Activated naive CD8-positive, alpha-beta T cell treated with anti-CD3 and anti-CD28 coated beads, Interleukin-2, amount 10 ng/mL, durations not matched to agents 7 days and 5 days (primary cell): ENCODE measurements at regions not wholly inside any gene's neighbourhood (a gene's known extent, or its start where the extent isn't known, plus 50 kb on each side); places are given as distances from the start of the nearest gene placed in this dataset.
A peak's percentile ranks its signal among the peaks of the same experiment; 100 is the strongest.
"Not testable (repeated sequence)": the region's sequence is repeated elsewhere in the genome, so short reads cannot be mapped to it uniquely, and the experiment has no call there.

Source experiments
- ATAC-seq: fragments of 150-1000 bp; cut with Tn5 transposase; one replicate; pipeline ENCODE4 v1.10.0; 2021; ENCODE audit warnings: low read depth, moderate library complexity
- POLR2A ChIA-PET: fragments of 350-600 bp; sonication (Branson Sonifier 250); formaldehyde crosslinking; loops from one replicate; lab custom pipeline; 2021; ENCODE audit warnings: antibody characterized with exemption; lab: Charles Lee
- DNase-seq: peaks from one replicate; pipeline ENCODE4 v3.0.0; 2021
- H3K27ac Mint-ChIP-seq: one replicate; pipeline ENCODE4 v1.8.0; 2022; ENCODE audit warnings: mild to moderate bottlenecking, mixed read lengths
- H3K27me3 Mint-ChIP-seq: one replicate; pipeline ENCODE4 v1.8.0; 2022; ENCODE audit warnings: mild to moderate bottlenecking, moderate library complexity, mixed read lengths
- H3K36me3 Mint-ChIP-seq: one replicate; pipeline ENCODE4 v1.8.0; 2021; ENCODE audit warnings: mild to moderate bottlenecking, mixed read lengths
- H3K4me1 Mint-ChIP-seq: one replicate; pipeline ENCODE4 v1.8.0; 2021; ENCODE audit warnings: mixed read lengths
- H3K4me3 Mint-ChIP-seq: one replicate; pipeline ENCODE4 v1.8.0; 2022; ENCODE audit warnings: mild to moderate bottlenecking, moderate library complexity, mixed read lengths
- H3K9me3 Mint-ChIP-seq: one replicate; pipeline ENCODE4 v1.8.0; 2021; ENCODE audit warnings: mixed read lengths

GRCh38 chr14:21863289-21863688, 189.7 kb upstream of the OR4E1 start:
- Mint-ChIP-seq H3K9me3 (no peaks in the 10 kb centered on the region), H3K4me3 (peak overlapping the region; percentile 60), H3K27me3 (peaks cover 9% of the 10 kb centered on the region), H3K36me3 (peaks cover 6% of the 10 kb centered on the region), H3K27ac (peak overlapping the region; percentile 70), H3K4me1 (peaks cover 3% of the 10 kb centered on the region)
- POLR2A ChIA-PET = interaction anchor here (0.7 to 2.0 kb wide), 3 partner anchors 9 to 693 kb away, joined by 3 to 8 read pairs (median 5); no protein-coding TSS in a partner anchor
- DNase-seq (no peak), ATAC-seq (peak; percentile 31)

GRCh38 chr14:21861153-21861552, 187.5 kb upstream of the OR4E1 start:
- Mint-ChIP-seq H3K27me3 (peaks cover 20% of the 10 kb centered on the region), H3K4me1 (peaks cover 6% of the 10 kb centered on the region), H3K9me3 (no peaks in the 10 kb centered on the region), H3K4me3 (peak overlapping the region; percentile 68), H3K36me3 (peaks cover 10% of the 10 kb centered on the region), H3K27ac (peak overlapping the region; percentile 61)
- DNase-seq (no peak), ATAC-seq (peak; percentile 33)
- POLR2A ChIA-PET = interaction anchor here (1.0 to 2.3 kb wide), 10 partner anchors 8 to 709 kb away, joined by 3 to 10 read pairs (median 6); no protein-coding TSS in a partner anchor

GRCh38 chr14:21860172-21860571, 186.6 kb upstream of the OR4E1 start:
- DNase-seq (no peak), ATAC-seq (peak; percentile 46)
- H3K9me3 Mint-ChIP-seq = no peaks in the 10 kb centered on the region
- peaks cover 20% of the 10 kb centered on the region for H3K27me3 Mint-ChIP-seq
- H3K27ac Mint-ChIP-seq = peak overlapping the region; percentile 82
- peaks cover 6% of the 10 kb centered on the region for H3K4me1 Mint-ChIP-seq
- H3K36me3 Mint-ChIP-seq = peaks cover 11% of the 10 kb centered on the region
- H3K4me3 Mint-ChIP-seq = peak overlapping the region; percentile 79
- POLR2A ChIA-PET = interaction anchor here (1.2 to 2.3 kb wide), 3 partner anchors 11 to 710 kb away, joined by 5 to 8 read pairs (median 6); no protein-coding TSS in a partner anchor

- Mint-ChIP-seq H3K9me3 (no peaks in the 10 kb centered on the region), H3K4me1 (peaks cover 13% of the 10 kb centered on the region), H3K27me3 (peaks cover 18% of the 10 kb centered on the region), H3K36me3 (peaks cover 10% of the 10 kb centered on the region), H3K27ac (peak overlapping the region; percentile 84), H3K4me3 (peak overlapping the region; percentile 81)
- ATAC-seq (no peak), DNase-seq (no peak)
- POLR2A ChIA-PET = interaction anchor here (0.6 to 1.6 kb wide), 6 partner anchors 8 to 703 kb away, joined by 3 to 7 read pairs (median 4); no protein-coding TSS in a partner anchor
Observed at GRCh38 chr14:21852775-21853174, 179.2 kb upstream of the OR4E1 start.

- H3K36me3 Mint-ChIP-seq = peaks cover 10% of the 10 kb centered on the region
- H3K27me3 Mint-ChIP-seq = peaks cover 12% of the 10 kb centered on the region
- H3K4me3 Mint-ChIP-seq = peak overlapping the region; percentile 81
- H3K9me3 Mint-ChIP-seq = no peaks in the 10 kb centered on the region
- peak; percentile 55 for ATAC-seq
- peaks cover 13% of the 10 kb centered on the region for H3K4me1 Mint-ChIP-seq
- DNase-seq = peak; percentile 73
- POLR2A ChIA-PET = interaction anchor here (0.7 to 1.6 kb wide), 13 partner anchors 9 to 718 kb away, joined by 3 to 7 read pairs (median 4); no protein-coding TSS in a partner anchor
- peak overlapping the region; percentile 84 for H3K27ac Mint-ChIP-seq
Observed at GRCh38 chr14:21852061-21852664, 178.5 kb upstream of the OR4E1 start.

- Mint-ChIP-seq H3K4me3 (peak overlapping the region; percentile 79), H3K27ac (peak overlapping the region; percentile 78), H3K27me3 (peaks cover 27% of the 10 kb centered on the region)
- H3K36me3 Mint-ChIP-seq, H3K4me1 Mint-ChIP-seq, H3K9me3 Mint-ChIP-seq, DNase-seq: not testable (repeated sequence)
- peak; percentile 61 for ATAC-seq
- POLR2A ChIA-PET = interaction anchor here (0.7 to 2.3 kb wide), 7 partner anchors 10 to 723 kb away, joined by 3 to 7 read pairs (median 5); no protein-coding TSS in a partner anchor
Observed at GRCh38 chr14:21846902-21847301, 173.3 kb upstream of the OR4E1 start.

- Mint-ChIP-seq H3K36me3 (peaks cover 7% of the 10 kb centered on the region), H3K27ac (peak overlapping the region; percentile 78), H3K27me3 (peaks cover 27% of the 10 kb centered on the region), H3K4me3 (peak overlapping the region; percentile 79), H3K4me1 (peaks cover 7% of the 10 kb centered on the region), H3K9me3 (no peaks in the 10 kb centered on the region)
- POLR2A ChIA-PET = interaction anchor here (0.7 to 2.3 kb wide), 6 partner anchors 11 to 724 kb away, joined by 3 to 7 read pairs (median 5); no protein-coding TSS in a partner anchor
- DNase-seq (peak; percentile 77), ATAC-seq (peak; percentile 79)
Observed at GRCh38 chr14:21846227-21846885, 172.7 kb upstream of the OR4E1 start.

- Mint-ChIP-seq H3K4me3 (peak overlapping the region; percentile 63), H3K4me1 (peaks cover 6% of the 10 kb centered on the region), H3K27me3 (peaks cover 28% of the 10 kb centered on the region), H3K36me3 (no peaks in the 10 kb centered on the region), H3K27ac (peak overlapping the region; percentile 71), H3K9me3 (peaks cover 3% of the 10 kb centered on the region)
- POLR2A ChIA-PET = interaction anchor here (0.8 to 1.5 kb wide), 2 partner anchors 47 to 690 kb away, joined by 3 to 5 read pairs; no protein-coding TSS in a partner anchor
- DNase-seq (no peak), ATAC-seq (peak; percentile 68)
Observed at GRCh38 chr14:21840765-21841164, 167.1 kb upstream of the OR4E1 start.

- H3K27ac Mint-ChIP-seq = no peak overlapping the region
- peaks cover 30% of the 10 kb centered on the region for H3K27me3 Mint-ChIP-seq
- no peaks in the 10 kb centered on the region for H3K36me3 Mint-ChIP-seq
- POLR2A ChIA-PET = no interaction called here
- H3K4me1 Mint-ChIP-seq = no peaks in the 10 kb centered on the region
- DNase-seq (no peak), ATAC-seq (no peak)
- peaks cover 3% of the 10 kb centered on the region for H3K9me3 Mint-ChIP-seq
- no peak overlapping the region for H3K4me3 Mint-ChIP-seq
Observed at GRCh38 chr14:21833836-21834235, 160.2 kb upstream of the OR4E1 start.

GRCh38 chr14:21825845-21826244, 152.2 kb upstream of the OR4E1 start:
- Mint-ChIP-seq H3K9me3 (no peaks in the 10 kb centered on the region), H3K27me3 (peaks cover 32% of the 10 kb centered on the region), H3K4me1 (no peaks in the 10 kb centered on the region), H3K27ac (no peak overlapping the region), H3K36me3 (no peaks in the 10 kb centered on the region), H3K4me3 (peak overlapping the region; percentile 51)
- ATAC-seq = no peak
- POLR2A ChIA-PET = interaction anchor here (0.7 to 1.3 kb wide), 3 partner anchors 77 to 725 kb away, joined by 3 to 4 read pairs (median 3); no protein-coding TSS in a partner anchor
- DNase-seq = no peak

- peaks cover 32% of the 10 kb centered on the region for H3K27me3 Mint-ChIP-seq
Observed at GRCh38 chr14:21825149-21825743, 151.6 kb upstream of the OR4E1 start.

GRCh38 chr14:21822109-21822508, 148.5 kb upstream of the OR4E1 start:
- ATAC-seq = no peak
- H3K27ac Mint-ChIP-seq = no peak overlapping the region
- no peaks in the 10 kb centered on the region for H3K36me3 Mint-ChIP-seq
- no peak for DNase-seq
- peaks cover 3% of the 10 kb centered on the region for H3K4me1 Mint-ChIP-seq
- H3K4me3 Mint-ChIP-seq = no peak overlapping the region
- peaks cover 8% of the 10 kb centered on the region for H3K9me3 Mint-ChIP-seq
- H3K27me3 Mint-ChIP-seq = peaks cover 20% of the 10 kb centered on the region
- POLR2A ChIA-PET = no interaction called here

More at GRCh38 chr14:21825149-21825743, 151.6 kb upstream of the OR4E1 start:
- Mint-ChIP-seq H3K36me3 (no peaks in the 10 kb centered on the region), H3K4me1 (peaks cover 2% of the 10 kb centered on the region), H3K27ac (peak overlapping the region; percentile 12), H3K4me3 (peak overlapping the region; percentile 51), H3K9me3 (no peaks in the 10 kb centered on the region)
- POLR2A ChIA-PET = interaction anchor here (1.2 to 1.3 kb wide), 2 partner anchors 76 to 726 kb away, joined by 3 read pairs; no protein-coding TSS in a partner anchor
- ATAC-seq (peak; percentile 97), DNase-seq (no peak)

GRCh38 chr14:21820631-21821030, 147.0 kb upstream of the OR4E1 start:
- DNase-seq (no peak), ATAC-seq (no peak)
- Mint-ChIP-seq H3K27ac (no peak overlapping the region), H3K36me3 (no peaks in the 10 kb centered on the region), H3K9me3 (peaks cover 17% of the 10 kb centered on the region), H3K4me3 (no peak overlapping the region), H3K27me3 (peaks cover 13% of the 10 kb centered on the region), H3K4me1 (peaks cover 3% of the 10 kb centered on the region)
- POLR2A ChIA-PET = no interaction called here
